ENCODE measurements at regions not wholly inside any gene's neighbourhood (a gene's known extent, or its start where the extent isn't known, plus 50 kb on each side); places are given as distances from the start of the nearest gene placed in this dataset.
"Not testable (repeated sequence)": the region's sequence is repeated elsewhere in the genome, so short reads cannot be mapped to it uniquely, and the experiment has no call there.

DNA sequence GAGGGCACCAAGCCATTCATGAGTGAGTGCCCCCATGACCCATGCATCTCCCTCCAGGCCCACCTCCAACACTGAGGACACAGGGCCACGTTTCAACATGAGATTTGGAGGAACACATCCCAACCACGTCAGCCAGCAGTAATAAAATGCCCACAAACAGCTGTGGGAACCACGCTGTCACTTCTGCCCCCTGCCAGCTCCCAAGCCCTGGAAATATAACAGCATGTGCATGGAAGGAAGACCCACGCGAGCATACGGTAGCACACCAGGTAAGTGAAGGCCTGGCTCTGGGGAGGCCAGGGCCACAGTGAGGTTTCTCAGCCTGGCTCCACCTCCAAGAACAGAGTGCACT lies 168.9 kb upstream of the PFKP start:
- ATAC-seq (no peak), DNase-seq (no peak)
- H3K4me3 ChIP-seq, result no peak overlapping the region
- no peaks in the 10 kb centered on the region for H3K4me1 ChIP-seq
- H3K36me3 ChIP-seq, result no peaks in the 10 kb centered on the region
- intact Hi-C loops (cut with DNase I), result no loop called here
- no peak overlapping the region for H3K27ac ChIP-seq
- H3K9me3 ChIP-seq, result no peaks in the 10 kb centered on the region
- peaks cover 0 to 24% (median 3%) of the 10 kb centered on the region in 7 donors for H3K27me3 ChIP-seq
- WGBS, 2 donors, result 81 to 85% methylated on average over 6 of the region's 6 CpGs
- TF ChIP-seq, protein P1, sequence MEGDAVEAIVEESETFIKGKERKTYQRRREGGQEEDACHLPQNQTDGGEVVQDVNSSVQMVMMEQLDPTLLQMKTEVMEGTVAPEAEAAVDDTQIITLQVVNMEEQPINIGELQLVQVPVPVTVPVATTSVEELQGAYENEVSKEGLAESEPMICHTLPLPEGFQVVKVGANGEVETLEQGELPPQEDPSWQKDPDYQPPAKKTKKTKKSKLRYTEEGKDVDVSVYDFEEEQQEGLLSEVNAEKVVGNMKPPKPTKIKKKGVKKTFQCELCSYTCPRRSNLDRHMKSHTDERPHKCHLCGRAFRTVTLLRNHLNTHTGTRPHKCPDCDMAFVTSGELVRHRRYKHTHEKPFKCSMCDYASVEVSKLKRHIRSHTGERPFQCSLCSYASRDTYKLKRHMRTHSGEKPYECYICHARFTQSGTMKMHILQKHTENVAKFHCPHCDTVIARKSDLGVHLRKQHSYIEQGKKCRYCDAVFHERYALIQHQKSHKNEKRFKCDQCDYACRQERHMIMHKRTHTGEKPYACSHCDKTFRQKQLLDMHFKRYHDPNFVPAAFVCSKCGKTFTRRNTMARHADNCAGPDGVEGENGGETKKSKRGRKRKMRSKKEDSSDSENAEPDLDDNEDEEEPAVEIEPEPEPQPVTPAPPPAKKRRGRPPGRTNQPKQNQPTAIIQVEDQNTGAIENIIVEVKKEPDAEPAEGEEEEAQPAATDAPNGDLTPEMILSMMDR (IDR thresholded peaks at IDR 0.05), result no peak

DNA sequence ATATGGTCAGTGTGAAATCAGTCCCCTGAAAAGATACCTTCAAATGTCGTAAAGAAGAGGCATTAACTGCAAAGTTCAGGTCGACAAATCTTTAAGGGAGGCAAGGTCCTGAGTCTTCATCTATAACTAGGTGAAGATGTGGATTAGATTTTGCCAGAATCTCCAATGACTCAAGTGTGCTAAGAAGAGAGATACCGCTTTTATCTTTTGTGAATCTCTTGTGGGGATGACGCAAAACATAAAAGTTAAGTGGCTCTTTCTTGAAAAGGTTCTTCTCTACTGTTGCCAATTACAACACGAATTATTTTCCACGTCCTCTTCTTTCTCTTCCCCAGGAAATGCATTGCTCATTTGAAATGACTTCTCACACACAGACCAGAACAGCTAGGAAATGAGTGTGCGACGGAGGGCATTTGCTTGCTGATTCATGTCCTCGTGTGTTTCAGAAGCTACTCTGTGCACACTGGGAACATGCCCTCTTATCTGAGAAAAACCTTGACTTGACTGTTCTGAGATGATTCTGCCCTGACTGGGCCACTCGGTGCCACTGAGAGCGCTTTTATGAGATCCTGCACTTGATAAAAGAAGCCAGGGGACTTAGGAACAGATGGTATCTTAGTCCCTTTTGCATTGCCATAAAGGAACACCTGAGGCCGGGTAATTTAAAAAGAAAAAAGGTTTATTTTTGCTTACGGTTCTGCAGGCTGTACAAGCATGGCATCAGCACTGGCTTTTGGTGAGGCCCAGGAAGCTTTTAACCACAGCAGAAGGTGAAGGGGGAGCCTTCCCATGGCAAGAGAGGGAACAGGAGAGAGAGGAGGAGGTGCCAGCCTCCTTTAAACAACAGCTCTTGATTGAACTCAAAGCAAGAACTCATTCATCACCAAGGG lies 169.5 kb upstream of the PFKP start:
- 65 to 71% methylated on average over 13 of the region's 13 CpGs for WGBS, 2 donors
- H3K4me1 ChIP-seq, result no peaks in the 10 kb centered on the region
- TF ChIP-seq, protein P1 (IDR thresholded peaks at IDR 0.05), result no peak
- intact Hi-C loops (cut with DNase I), result no loop called here
- DNase-seq, result no peak
- no peak overlapping the region for H3K4me3 ChIP-seq
- H3K9me3 ChIP-seq, result no peaks in the 10 kb centered on the region
- peaks cover 0 to 18% (median 0%) of the 10 kb centered on the region in 7 donors for H3K27me3 ChIP-seq
- no peak for ATAC-seq
- no peak overlapping the region for H3K27ac ChIP-seq
- no peaks in the 10 kb centered on the region for H3K36me3 ChIP-seq

DNA sequence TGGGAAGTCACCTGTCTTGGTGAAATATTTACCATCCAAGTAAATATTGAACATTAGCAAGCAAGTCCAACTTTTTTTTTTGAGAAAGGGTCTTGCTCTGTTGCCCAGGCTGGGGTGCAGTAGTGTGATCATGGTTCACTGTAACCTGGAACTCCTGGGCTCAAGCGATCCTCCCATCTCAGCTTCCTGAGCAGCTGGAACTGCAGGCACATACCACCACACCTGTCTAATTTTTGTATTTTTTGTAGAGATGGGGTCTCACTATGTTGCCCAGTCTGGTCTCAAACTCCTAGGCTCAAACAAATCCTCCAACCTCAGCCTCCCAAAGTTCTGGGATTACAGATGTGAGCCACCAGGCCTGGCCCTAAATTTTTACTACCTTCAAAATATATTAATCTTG lies 171.0 kb upstream of the PFKP start:
- DNase-seq; ATAC-seq; H3K4me1 ChIP-seq; H3K27ac ChIP-seq; intact Hi-C loops (cut with DNase I); H3K36me3 ChIP-seq; H3K9me3 ChIP-seq; H3K4me3 ChIP-seq: not testable (repeated sequence)
- WGBS, 2 donors, result 93 to 100% methylated on average over 1 of the region's 1 CpG
- peaks cover 0 to 16% (median 2%) of the 10 kb centered on the region in 7 donors for H3K27me3 ChIP-seq

DNA sequence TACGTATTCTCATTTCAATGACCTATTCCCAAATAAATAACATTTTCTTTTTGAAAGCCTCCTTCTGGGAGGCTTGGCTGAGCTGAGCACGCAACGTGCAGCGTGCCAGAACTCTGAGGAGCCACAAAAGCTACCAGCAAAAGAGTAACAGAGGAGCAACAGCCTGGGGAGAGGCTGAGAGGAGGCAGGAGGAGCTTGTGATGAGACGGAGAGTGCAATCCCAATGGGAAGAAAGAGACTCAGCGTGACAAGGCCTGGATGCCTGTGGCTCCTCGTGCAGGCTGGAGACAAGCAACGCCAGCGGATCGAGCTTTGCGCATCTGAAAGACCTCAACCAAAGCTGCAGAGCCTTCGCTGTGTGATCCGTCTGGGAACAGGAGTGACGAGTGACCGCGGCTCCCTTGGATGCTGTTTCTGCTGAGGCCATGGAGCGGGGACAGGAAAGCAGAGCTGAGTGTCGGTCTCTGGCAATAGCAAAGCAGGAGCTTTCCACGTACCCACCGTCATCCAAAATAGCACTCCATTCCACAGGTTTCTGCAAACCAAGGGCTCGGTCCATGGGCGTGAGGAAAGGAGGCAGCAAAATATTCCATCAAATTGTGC lies 171.7 kb upstream of the PFKP start:
- intact Hi-C loops (cut with DNase I), result no loop called here

More for the DNA sequence above, 171.7 kb upstream of the PFKP start:
- Histone ChIP-seq H3K27me3 (peaks cover 0 to 16% (median 6%) of the 10 kb centered on the region in 7 donors), H3K27ac (no peak overlapping the region), H3K36me3 (no peaks in the 10 kb centered on the region), H3K9me3 (no peaks in the 10 kb centered on the region), H3K4me1 (no peaks in the 10 kb centered on the region), H3K4me3 (no peak overlapping the region)
- no peak for DNase-seq
- no peak for ATAC-seq
- WGBS, 2 donors, result 53 to 68% methylated on average over 22 of the region's 22 CpGs
- TF ChIP-seq, protein P1 (IDR thresholded peaks at IDR 0.05), result no peak
